ENCODE measurements at regions not wholly inside any gene's neighbourhood (a gene's known extent, or its start where the extent isn't known, plus 50 kb on each side); places are given as distances from the start of the nearest gene placed in this dataset.
A peak's percentile ranks its signal among the peaks of the same experiment; 100 is the strongest.

DNA sequence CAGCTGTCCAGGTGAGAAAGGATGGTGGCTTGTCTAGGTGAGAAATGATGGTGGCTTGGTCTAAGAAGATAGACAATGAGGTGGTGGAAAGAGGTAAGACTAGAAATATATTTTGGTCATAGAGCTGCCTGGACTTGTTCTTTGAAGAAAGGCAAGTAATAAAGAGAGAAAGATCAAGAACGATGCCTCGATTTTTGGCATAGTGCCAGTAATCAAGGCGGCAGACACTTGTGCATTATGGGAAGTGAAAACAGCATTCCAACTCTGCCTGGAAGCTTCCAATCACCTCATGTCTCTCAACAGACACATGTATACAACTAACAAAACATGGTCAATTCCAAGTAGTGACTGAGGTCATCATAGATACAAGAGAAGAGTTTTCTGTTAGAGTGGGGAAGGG is 423.8 kb upstream of the NRP1 start:
- intact Hi-C loops (cut with micrococcal nuclease) = no loop called here
- TF ChIP-seq, protein P1, sequence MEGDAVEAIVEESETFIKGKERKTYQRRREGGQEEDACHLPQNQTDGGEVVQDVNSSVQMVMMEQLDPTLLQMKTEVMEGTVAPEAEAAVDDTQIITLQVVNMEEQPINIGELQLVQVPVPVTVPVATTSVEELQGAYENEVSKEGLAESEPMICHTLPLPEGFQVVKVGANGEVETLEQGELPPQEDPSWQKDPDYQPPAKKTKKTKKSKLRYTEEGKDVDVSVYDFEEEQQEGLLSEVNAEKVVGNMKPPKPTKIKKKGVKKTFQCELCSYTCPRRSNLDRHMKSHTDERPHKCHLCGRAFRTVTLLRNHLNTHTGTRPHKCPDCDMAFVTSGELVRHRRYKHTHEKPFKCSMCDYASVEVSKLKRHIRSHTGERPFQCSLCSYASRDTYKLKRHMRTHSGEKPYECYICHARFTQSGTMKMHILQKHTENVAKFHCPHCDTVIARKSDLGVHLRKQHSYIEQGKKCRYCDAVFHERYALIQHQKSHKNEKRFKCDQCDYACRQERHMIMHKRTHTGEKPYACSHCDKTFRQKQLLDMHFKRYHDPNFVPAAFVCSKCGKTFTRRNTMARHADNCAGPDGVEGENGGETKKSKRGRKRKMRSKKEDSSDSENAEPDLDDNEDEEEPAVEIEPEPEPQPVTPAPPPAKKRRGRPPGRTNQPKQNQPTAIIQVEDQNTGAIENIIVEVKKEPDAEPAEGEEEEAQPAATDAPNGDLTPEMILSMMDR (IDR thresholded peaks at IDR 0.05; ENCODE audit: borderline replicate concordance) = no peak

GRCh38 chr10:33754052-33754451 is 419.6 kb upstream of the NRP1 start:
- H3K4me1 ChIP-seq = peaks cover 15% of the 10 kb centered on the region
- no peak overlapping the region for H3K4me3 ChIP-seq
- TF ChIP-seq, protein P1 (IDR thresholded peaks at IDR 0.05; ENCODE audit: borderline replicate concordance) = no peak
- H3K9me3 ChIP-seq (replicated peaks) = no peaks in the 10 kb centered on the region
- no peak for DNase-seq
- H3K36me3 ChIP-seq = no peaks in the 10 kb centered on the region
- intact Hi-C loops (cut with micrococcal nuclease) = no loop called here
- no peaks in the 10 kb centered on the region for H3K27me3 ChIP-seq (ENCODE audit: low read depth)
- H3K27ac ChIP-seq (replicated peaks) = no peak overlapping the region

More for the DNA sequence above, 423.8 kb upstream of the NRP1 start:
- H3K36me3 ChIP-seq = no peaks in the 10 kb centered on the region
- DNase-seq = no peak
- H3K27ac ChIP-seq (replicated peaks) = no peak overlapping the region
- H3K4me3 ChIP-seq = no peak overlapping the region
- H3K27me3 ChIP-seq (ENCODE audit: low read depth) = no peaks in the 10 kb centered on the region
- H3K4me1 ChIP-seq = no peaks in the 10 kb centered on the region
- H3K9me3 ChIP-seq (replicated peaks) = no peaks in the 10 kb centered on the region

DNA sequence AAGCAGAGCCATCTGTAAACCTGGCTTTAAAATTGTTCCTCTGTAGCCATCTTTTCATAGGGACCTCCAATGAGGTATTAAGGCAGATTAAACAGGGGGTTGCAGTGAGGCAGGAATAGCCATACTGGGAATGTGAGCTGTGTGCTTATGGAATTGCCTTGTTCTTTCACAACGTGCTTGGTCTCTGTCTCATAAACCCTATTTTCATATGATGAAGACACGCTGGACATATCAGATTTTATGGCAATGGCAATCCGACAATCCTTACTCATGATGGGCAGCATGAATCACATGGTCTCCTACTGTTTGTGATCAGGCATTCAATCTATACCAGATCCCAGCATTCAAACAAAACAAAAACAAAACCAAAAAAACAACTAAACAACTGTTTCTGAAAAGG is 418.9 kb upstream of the NRP1 start:
- intact Hi-C loops (cut with micrococcal nuclease) = no loop called here
- H3K36me3 ChIP-seq = no peaks in the 10 kb centered on the region
- no peak overlapping the region for H3K27ac ChIP-seq (replicated peaks)
- peaks cover 22% of the 10 kb centered on the region for H3K4me1 ChIP-seq
- no peaks in the 10 kb centered on the region for H3K27me3 ChIP-seq (ENCODE audit: low read depth)
- no peak for DNase-seq
- no peaks in the 10 kb centered on the region for H3K9me3 ChIP-seq (replicated peaks)
- TF ChIP-seq, protein P1 (IDR thresholded peaks at IDR 0.05; ENCODE audit: borderline replicate concordance) = no peak
- no peak overlapping the region for H3K4me3 ChIP-seq

GRCh38 chr10:33749790-33750189 is 415.3 kb upstream of the NRP1 start:
- intact Hi-C loops (cut with micrococcal nuclease) = no loop called here
- Histone ChIP-seq H3K36me3 (no peaks in the 10 kb centered on the region), H3K4me3 (no peak overlapping the region), H3K27me3 (ENCODE audit: low read depth) (no peaks in the 10 kb centered on the region), H3K27ac (replicated peaks) (peak overlapping the region; percentile 65), H3K4me1 (peaks cover 25% of the 10 kb centered on the region), H3K9me3 (replicated peaks) (no peaks in the 10 kb centered on the region)
- TF ChIP-seq, protein P1 (IDR thresholded peaks at IDR 0.05; ENCODE audit: borderline replicate concordance) = no peak
- no peak for DNase-seq

GRCh38 chr10:33749067-33749735 is 414.7 kb upstream of the NRP1 start:
- no peaks in the 10 kb centered on the region for H3K9me3 ChIP-seq (replicated peaks)
- peak overlapping the region; percentile 65 for H3K27ac ChIP-seq (replicated peaks)
- H3K36me3 ChIP-seq = no peaks in the 10 kb centered on the region
- H3K27me3 ChIP-seq (ENCODE audit: low read depth) = no peaks in the 10 kb centered on the region
- intact Hi-C loops (cut with micrococcal nuclease) = no loop called here
- TF ChIP-seq, protein P1 (IDR thresholded peaks at IDR 0.05; ENCODE audit: borderline replicate concordance) = no peak
- no peak for DNase-seq
- peaks cover 25% of the 10 kb centered on the region for H3K4me1 ChIP-seq
- H3K4me3 ChIP-seq = no peak overlapping the region

All from left ventricle myocardium inferior (tissue), 1 donor.